SU-DHL-6 (cell line): ENCODE measurements at regions not wholly inside any gene's neighbourhood (a gene's known extent, or its start where the extent isn't known, plus 50 kb on each side); places are given as distances from the start of the nearest gene placed in this dataset.

ENCODE experiments used
- EZH2phosphoT487 ChIP-seq: fragments of 200-600 bp; sonication (generic), shearing (Covaris generic); conservative IDR thresholded peaks from 2 replicates; pipeline ENCODE4 v1.6.1; 2018; ENCODE audit warnings: mild to moderate bottlenecking, antibody characterized with exemption, low read length, moderate library complexity, mixed read lengths
- TF ChIP-seq, protein P1 (sequence below): fragments of 200-600 bp; sonication (generic); IDR thresholded peaks from one replicate; pipeline ENCODE4 v1.5.1; 2017; ENCODE audit warnings: antibody characterized with exemption, mild to moderate bottlenecking, low read length, moderate library complexity; ENCODE audit not compliant: insufficient read depth, poor library complexity, severe bottlenecking

DNA sequence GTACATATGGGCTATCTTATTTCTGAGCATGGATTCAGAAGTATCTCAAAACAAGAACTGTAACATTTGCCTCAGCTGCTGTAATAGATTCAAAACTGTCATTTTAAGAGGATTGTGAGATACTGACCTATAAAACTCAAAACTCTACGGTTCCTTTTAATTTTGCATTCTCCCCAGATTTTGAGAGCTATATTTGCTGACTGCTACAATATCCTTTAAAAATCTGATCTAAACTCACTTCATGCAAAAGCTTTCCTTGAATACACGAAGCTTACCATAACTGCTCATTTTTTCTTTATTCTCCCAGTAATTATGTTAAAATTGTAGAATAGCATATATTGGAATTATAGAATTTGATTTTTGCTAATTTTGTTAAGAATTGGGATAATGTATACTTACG lies 158.7 kb upstream of the ROBO1 start:
- TF ChIP-seq, protein P1, sequence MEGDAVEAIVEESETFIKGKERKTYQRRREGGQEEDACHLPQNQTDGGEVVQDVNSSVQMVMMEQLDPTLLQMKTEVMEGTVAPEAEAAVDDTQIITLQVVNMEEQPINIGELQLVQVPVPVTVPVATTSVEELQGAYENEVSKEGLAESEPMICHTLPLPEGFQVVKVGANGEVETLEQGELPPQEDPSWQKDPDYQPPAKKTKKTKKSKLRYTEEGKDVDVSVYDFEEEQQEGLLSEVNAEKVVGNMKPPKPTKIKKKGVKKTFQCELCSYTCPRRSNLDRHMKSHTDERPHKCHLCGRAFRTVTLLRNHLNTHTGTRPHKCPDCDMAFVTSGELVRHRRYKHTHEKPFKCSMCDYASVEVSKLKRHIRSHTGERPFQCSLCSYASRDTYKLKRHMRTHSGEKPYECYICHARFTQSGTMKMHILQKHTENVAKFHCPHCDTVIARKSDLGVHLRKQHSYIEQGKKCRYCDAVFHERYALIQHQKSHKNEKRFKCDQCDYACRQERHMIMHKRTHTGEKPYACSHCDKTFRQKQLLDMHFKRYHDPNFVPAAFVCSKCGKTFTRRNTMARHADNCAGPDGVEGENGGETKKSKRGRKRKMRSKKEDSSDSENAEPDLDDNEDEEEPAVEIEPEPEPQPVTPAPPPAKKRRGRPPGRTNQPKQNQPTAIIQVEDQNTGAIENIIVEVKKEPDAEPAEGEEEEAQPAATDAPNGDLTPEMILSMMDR, result no peak
- no peak for TF ChIP-seq EZH2phosphoT487
